Heart left ventricle (tissue), 16 donors: ENCODE measurements at regions not wholly inside any gene's neighbourhood (a gene's known extent, or its start where the extent isn't known, plus 50 kb on each side); places are given as distances from the start of the nearest gene placed in this dataset.

Experiments
- ATAC-seq, 4 donors: fragments of 200-7000 bp; cut with Tn5 transposase; one replicate each; pipeline ENCODE4 v1.9.1; 2020 to 2022; ENCODE audit warnings: moderate library complexity in 4 of 4, mild to moderate bottlenecking in 3 of 4, moderate number of reproducible peaks in 1 of 4
- DNase-seq, 5 donors: peaks; one replicate each; pipeline ENCODE4 v3.0.0-alpha.2; 2020
- H3K27ac ChIP-seq, 12 donors: fragments of 200-600 bp; sonication (generic) in 4 of 12; one replicate each; pipeline versions ENCODE4 v1.5.0 to v1.8.0; 2016 to 2022; ENCODE audit warnings: mild to moderate bottlenecking in 2 of 12
- H3K27me3 ChIP-seq, 9 donors: fragments of 200-600 bp; sonication (generic) in 2 of 9; one replicate each; pipeline versions ENCODE4 v1.5.1 to v1.8.0; 2016 to 2022; ENCODE audit warnings: mild to moderate bottlenecking in 3 of 9
- H3K36me3 ChIP-seq, 9 donors: fragments of 200-600 bp; sonication (generic) in 2 of 9; one replicate each; pipeline versions ENCODE4 v1.5.0 to v1.8.0; 2018 to 2022; ENCODE audit warnings: mild to moderate bottlenecking in 2 of 9
- H3K4me1 ChIP-seq, 12 donors: fragments of 200-600 bp; sonication (generic) in 4 of 12; one replicate each; pipeline versions ENCODE4 v1.5.0 to v1.8.0; 2016 to 2022; ENCODE audit warnings: mild to moderate bottlenecking in 3 of 12
- H3K4me3 ChIP-seq, 12 donors: fragments of 200-600 bp; sonication (generic) in 4 of 12; one replicate each; pipeline versions ENCODE4 v1.5.0 to v1.8.0; 2017 to 2022; ENCODE audit warnings: mild to moderate bottlenecking in 9 of 12, moderate library complexity in 4 of 12
- H3K9me3 ChIP-seq, 12 donors: fragments of 200-600 bp; sonication (generic) in 4 of 12; one replicate each; pipeline versions ENCODE4 v1.5.0 to v1.8.0; 2016 to 2022; ENCODE audit warnings: mild to moderate bottlenecking in 1 of 12
- POLR2A ChIP-seq, 2 donors: fragments of 450-650 bp; IDR thresholded peaks; one replicate each; pipeline ENCODE4 v1.6.1; 2017; ENCODE audit warnings: antibody characterized with exemption in 2 of 2, mild to moderate bottlenecking in 2 of 2, moderate library complexity in 2 of 2
- WGBS, 4 donors: extraction: QIAGEN DNeasy Blood & Tissue Kit in 2 of 4; methylation state at CpG; one replicate each; pipeline versions ENCODE4 v1.1.5 to v1.1.7; 2013 to 2018; 5-methylcytosine and 5-hydroxymethylcytosine counted together
- intact Hi-C, 10 donors: fragments of 100-400 bp; cut with DNase I; formaldehyde crosslinking; loops; one replicate each; pipeline versions ENCODE4 v1.11.1 to v1.14.2; 2022
- TF ChIP-seq, protein P1 (sequence below), 12 donors: fragments of 200-600 bp; sonication (generic) in 4 of 12; IDR thresholded peaks; one replicate each; pipeline versions ENCODE4 v1.5.0 to v1.8.0; 2018 to 2022; ENCODE audit warnings: antibody characterized with exemption in 12 of 12, mild to moderate bottlenecking in 5 of 12
- donor health status: ischemic (EF 13 %, LVEDD 7.1; RV severe dilation, severe dysfunction).
- donor health status: healthy with polysubstance abuse.
- donor health status: DM: no; HTN: yes; CAD: no.
- donor health status: DM: no; HTN: no; CAD: no.
- donor health status: ischemic (EF 25% LVEDD 6.9; RV normal size, moderate dysfunction).
- donor health status: ischemic (EF 25% LVEDD 5.7; RV mildly dilated, moderate dysfunction).
- donor health status: healthy.
- donor health status: DM: yes; HTN: yes; CAD: no.
- donor health status: ischemic (EF 35%, LVEDD 5.7; RV mildly dilated, moderate dysfunction).
- donor health status: nonischemic (EF 11% LVEDD 7.7; RV severe dilation, severe dysfunction).
- donor health status: DM: yes; HTN: yes; CAD: no.
- donor health status: PGD.
- donor health status: ischemic (EF 29% LVEDD 5.4; RV normal size, mild dysfunction).
- donor health status: nonischemic (EF 23%, LVEDD 6.1; RV moderate dilation, normal function).

DNA sequence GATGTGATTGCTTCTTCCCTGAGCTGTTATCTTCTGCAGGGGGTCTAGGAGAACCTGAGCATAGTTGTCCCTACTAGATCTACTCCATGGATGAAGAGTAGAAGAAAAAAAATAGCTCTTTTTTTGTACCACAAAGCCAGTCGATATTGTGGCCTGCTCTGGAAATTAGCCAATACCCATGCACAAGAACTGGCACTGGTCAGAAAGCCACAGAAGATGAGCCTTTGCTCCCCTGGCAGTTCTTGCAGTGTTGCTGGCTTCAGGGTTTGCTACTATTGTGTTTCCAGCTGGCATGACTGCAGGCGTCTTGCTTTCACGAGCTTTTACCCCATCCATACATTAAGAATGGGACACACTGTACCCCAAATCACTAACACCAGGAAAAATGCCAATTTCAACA is 547.7 kb upstream of the KLF12 start:
- Histone ChIP-seq H3K4me1 (peaks cover 0 to 1% (median 0%) of the 10 kb centered on the region in 12 donors), H3K36me3 (no peaks in the 10 kb centered on the region), H3K27me3 (no peaks in the 10 kb centered on the region), H3K27ac (no peak overlapping the region), H3K4me3 (no peak overlapping the region), H3K9me3 (peaks cover 0 to 10% (median 0%) of the 10 kb centered on the region in 12 donors)
- intact Hi-C loops: loop anchor here in 1 of 10 donors (10.0 kb wide), 1 partner anchor 533 kb away; no protein-coding TSS in a partner anchor
- ATAC-seq (no peak), DNase-seq (no peak)
- TF ChIP-seq POLR2A (IDR thresholded peaks at IDR 0.05): no peak
- TF ChIP-seq, protein P1, sequence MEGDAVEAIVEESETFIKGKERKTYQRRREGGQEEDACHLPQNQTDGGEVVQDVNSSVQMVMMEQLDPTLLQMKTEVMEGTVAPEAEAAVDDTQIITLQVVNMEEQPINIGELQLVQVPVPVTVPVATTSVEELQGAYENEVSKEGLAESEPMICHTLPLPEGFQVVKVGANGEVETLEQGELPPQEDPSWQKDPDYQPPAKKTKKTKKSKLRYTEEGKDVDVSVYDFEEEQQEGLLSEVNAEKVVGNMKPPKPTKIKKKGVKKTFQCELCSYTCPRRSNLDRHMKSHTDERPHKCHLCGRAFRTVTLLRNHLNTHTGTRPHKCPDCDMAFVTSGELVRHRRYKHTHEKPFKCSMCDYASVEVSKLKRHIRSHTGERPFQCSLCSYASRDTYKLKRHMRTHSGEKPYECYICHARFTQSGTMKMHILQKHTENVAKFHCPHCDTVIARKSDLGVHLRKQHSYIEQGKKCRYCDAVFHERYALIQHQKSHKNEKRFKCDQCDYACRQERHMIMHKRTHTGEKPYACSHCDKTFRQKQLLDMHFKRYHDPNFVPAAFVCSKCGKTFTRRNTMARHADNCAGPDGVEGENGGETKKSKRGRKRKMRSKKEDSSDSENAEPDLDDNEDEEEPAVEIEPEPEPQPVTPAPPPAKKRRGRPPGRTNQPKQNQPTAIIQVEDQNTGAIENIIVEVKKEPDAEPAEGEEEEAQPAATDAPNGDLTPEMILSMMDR (IDR thresholded peaks at IDR 0.05): no peak
- WGBS, 4 donors: 67 to 96% (median 83%) methylated on average over 3 of the region's 3 CpGs

DNA sequence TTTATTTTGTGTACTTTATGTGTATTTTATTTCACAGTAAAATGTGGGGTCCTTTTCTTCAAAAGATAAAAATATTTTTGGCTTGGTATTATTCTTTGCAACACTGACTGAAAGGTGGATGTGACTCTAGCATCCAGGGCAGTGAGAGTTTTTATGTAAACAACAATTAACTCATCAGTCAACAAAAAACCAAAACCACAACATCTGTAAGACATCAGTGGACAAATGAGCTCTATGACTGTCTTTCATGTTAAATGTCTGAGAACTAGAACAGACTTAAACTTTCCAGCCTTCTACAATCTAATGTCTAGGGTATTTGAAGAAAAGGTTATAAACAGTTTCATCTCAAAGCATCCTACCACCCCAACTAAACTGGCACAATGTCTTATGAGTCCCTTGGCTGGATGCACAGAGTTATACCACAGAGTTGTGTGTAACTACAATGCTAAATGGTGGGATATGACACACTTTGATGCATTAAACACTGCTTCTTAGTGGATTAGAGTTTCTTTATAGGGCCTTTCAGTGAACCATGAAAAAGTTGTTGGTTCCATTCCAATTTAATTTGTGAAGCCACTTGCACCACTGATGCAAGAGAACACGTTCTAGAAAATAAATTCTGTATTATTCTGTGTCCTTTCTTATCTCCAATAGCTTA is 544.2 kb upstream of the KLF12 start:
- 51 to 62% (median 56%) methylated on average over 1 of the region's 1 CpG for WGBS, 4 donors

DNA sequence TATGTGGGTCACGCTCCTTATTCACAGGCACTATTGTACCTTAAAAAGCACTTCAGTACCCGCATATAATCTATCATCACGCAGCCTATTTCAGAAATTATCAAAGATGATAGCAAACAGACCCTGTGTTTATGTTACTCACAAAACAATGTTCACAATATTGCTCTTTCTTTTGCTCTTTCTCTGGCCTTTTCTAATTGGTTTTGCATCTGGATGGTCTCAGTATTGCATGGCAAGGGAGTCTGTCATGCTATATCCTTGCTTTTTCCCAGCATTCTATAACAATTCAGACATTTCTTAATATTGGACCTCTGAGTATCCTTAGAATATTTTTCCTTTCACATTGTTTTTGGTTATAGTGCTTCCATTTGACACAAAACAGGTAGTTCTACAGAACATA is 541.8 kb upstream of the KLF12 start:
- intact Hi-C loops: no loop called here
- TF ChIP-seq POLR2A (IDR thresholded peaks at IDR 0.05): no peak
- TF ChIP-seq, protein P1 (IDR thresholded peaks at IDR 0.05): no peak
- Histone ChIP-seq H3K9me3 (no peaks in the 10 kb centered on the region), H3K36me3 (no peaks in the 10 kb centered on the region), H3K27me3 (no peaks in the 10 kb centered on the region), H3K27ac (no peak overlapping the region), H3K4me3 (no peak overlapping the region), H3K4me1 (no peaks in the 10 kb centered on the region)
- DNase-seq (no peak), ATAC-seq (no peak)
- WGBS, 4 donors: 81 to 86% (median 84%) methylated on average over 3 of the region's 3 CpGs

More for the DNA sequence above, 544.2 kb upstream of the KLF12 start:
- no peak overlapping the region for H3K4me3 ChIP-seq
- TF ChIP-seq, protein P1 (IDR thresholded peaks at IDR 0.05): no peak
- TF ChIP-seq POLR2A (IDR thresholded peaks at IDR 0.05): no peak
- no peaks in the 10 kb centered on the region for H3K9me3 ChIP-seq
- intact Hi-C loops: no loop called here
- H3K27me3 ChIP-seq: no peaks in the 10 kb centered on the region
- no peak for ATAC-seq
- no peak for DNase-seq
- no peak overlapping the region for H3K27ac ChIP-seq
- H3K4me1 ChIP-seq: no peaks in the 10 kb centered on the region
- no peaks in the 10 kb centered on the region for H3K36me3 ChIP-seq

DNA sequence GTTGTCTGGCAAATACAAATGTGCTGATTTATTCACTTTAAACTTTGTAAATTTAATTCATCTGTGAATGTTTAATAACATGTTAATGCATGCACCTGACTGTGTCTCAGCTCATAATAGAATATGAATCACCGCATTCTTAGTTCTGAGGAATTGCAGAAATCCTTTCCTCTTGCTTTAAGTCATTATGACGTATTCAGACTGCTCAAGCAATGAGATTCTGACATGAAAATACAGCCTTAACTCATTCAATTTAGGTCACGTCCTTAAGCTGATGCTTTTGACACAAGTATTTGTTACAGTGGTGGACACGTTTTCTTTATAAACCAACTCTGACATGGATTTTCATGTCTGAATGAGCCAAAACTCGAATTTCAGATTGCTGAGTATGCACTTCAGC is 541.0 kb upstream of the KLF12 start:
- Histone ChIP-seq H3K27me3 (no peaks in the 10 kb centered on the region), H3K4me3 (no peak overlapping the region), H3K9me3 (no peaks in the 10 kb centered on the region), H3K4me1 (no peaks in the 10 kb centered on the region), H3K27ac (no peak overlapping the region), H3K36me3 (no peaks in the 10 kb centered on the region)
- DNase-seq: no peak
- TF ChIP-seq POLR2A (IDR thresholded peaks at IDR 0.05): no peak
- TF ChIP-seq, protein P1 (IDR thresholded peaks at IDR 0.05): no peak
- 88 to 92% (median 90%) methylated on average over 5 of the region's 5 CpGs for WGBS, 4 donors
- intact Hi-C loops: no loop called here
- ATAC-seq: no peak
